ENCODE measurements at regions not wholly inside any gene's neighbourhood (a gene's known extent, or its start where the extent isn't known, plus 50 kb on each side); places are given as distances from the start of the nearest gene placed in this dataset.

DNA sequence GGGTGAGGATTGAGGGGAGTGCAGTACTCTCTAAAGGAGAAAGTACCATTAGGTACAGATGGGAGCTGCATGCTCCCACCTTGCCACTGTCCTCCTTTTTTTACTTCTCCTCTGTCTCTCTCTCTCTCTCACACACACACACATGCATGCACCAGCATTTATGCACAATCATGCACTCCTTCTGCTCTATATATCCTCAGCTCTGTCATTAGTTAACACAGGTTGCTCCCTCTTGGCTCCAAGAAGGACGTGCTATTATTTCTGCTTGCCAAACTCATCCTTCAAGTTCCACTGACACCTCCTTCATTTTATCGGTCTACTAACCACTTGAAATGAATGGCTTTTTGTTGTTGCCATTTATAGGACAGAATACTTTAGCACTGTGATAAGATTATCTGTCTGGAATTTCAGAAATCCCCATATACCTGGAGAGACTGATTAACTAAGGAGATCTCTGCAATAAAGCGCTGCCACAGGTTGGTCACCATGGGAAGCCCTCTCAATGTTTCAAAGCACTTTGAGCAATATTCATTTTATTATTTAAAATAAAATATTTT, 178.5 kb upstream of the TRIB2 start:
- TF ChIP-seq YY1 (IDR thresholded peaks at IDR 0.05; ENCODE audit: insufficient read depth, insufficient read length): no peak
- TF ChIP-seq ZNF274 (IDR thresholded peaks at IDR 0.05; ENCODE audit: low read depth, low read length): no peak
- TF ChIP-seq SUZ12 (IDR thresholded peaks at IDR 0.05; ENCODE audit: extremely low read depth, insufficient read depth, insufficient read length): no peak
